HL-60/S4 treated with retinoic acid at 250 ng/mL for 4 days and 3 days (cell line): ENCODE measurements at regions not wholly inside any gene's neighbourhood (a gene's known extent, or its start where the extent isn't known, plus 50 kb on each side); places are given as distances from the start of the nearest gene placed in this dataset.

Experiments used
- in situ Hi-C: fragments of 300-500 bp; cut with MboI; formaldehyde crosslinking; loops from 2 replicates; pipeline ENCODE4 v1.7.0; 2022; ENCODE audit warnings: low sequenced_read_pairs

DNA sequence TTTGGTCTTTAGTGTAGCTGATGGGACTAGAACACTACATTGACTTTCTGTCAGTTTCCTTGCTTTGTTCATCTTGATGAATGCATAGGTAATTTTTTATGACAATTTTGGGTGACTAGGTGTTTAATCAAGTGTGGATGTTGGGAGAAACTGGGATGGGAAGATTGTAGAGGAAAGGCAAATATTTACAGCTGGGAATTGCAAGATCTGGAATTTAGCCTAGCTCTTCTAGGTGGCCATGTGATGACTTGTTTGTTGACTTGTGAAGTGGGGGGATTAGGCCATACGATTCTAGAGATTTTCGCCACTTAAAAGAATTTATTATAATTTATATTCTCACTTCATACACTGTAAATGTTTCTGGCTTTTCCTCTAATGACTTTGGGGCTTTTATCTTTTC, 480.3 kb upstream of the GOT2 start:
- in situ Hi-C loops, result loop anchor here (25.0 kb wide), 1 partner anchor 98 kb away; no protein-coding TSS in a partner anchor

DNA sequence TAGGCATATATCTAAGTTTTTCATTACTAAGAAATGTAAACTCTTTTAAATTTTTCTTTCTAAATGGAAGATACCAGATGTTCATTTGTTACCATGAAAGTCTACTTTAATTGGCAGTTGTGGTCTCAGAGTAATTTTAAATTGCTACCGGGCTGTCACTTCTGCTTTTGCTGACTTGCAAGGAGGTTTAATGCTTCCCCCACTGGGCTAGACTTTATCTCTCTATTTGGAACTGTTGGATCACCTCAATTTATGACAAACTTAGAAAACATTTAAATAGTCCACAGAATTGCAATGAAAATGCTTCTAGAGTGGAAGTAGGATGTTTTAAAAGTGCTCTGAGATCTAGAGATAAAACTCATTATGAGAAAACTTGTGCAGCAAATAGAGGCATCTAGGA, 479.8 kb upstream of the GOT2 start:
- in situ Hi-C loops, result loop anchor here (25.0 kb wide), 1 partner anchor 98 kb away; no protein-coding TSS in a partner anchor

DNA sequence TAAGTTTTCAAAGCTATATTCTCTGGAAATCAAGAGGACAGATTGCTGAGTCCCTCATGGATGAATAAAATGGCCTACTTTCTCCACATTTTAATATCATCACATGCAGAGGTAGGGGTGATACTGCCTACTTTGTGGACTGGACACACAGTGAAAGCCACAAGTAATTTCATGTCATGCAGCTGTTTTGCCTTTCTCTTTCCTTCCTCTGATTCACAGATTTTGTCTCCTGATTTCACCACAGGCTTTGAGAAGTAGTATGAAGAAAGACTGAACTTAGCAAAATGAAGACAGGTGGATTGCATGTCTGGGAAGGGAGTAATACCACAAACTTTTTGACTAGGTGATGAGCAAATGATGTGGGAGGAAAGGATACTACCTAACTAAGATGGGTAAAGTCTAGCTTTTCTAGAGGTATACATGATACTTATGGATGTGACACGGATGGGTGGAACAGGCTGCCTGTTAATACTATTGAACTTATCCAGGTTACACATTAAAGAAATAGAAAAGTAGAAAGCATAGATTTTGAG, 478.4 kb upstream of the GOT2 start:
- in situ Hi-C loops, result loop anchor here (25.0 kb wide), 1 partner anchor 100 kb away; no protein-coding TSS in a partner anchor

DNA sequence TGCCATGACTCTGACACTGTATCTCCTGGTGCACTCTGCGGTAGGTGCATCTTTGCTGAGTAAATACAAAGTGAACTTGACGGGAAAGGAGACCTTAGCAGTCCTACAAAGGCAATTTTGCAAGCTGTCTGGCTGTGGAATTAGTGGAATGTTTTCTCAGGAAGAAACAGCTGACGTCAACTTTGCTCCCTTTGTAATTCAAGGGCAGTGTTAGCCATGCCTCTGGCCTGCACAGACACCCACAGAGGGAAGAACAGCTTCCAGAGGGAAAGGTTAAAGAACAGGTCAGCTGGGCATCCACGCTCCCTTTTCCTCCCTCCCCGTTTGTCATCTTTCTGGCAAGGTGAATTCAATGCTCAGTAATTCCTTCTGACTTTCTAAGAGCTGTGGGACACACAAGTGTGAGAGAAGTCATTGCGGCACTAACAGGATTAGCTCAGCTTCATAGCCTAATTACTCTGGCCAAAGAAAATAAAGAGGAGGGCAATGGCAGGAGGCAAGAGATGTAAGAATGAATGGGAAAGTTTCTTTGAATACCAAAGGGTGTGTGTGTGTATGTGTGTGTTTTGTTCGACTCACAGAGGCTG, 476.9 kb upstream of the GOT2 start:
- in situ Hi-C loops, result loop anchor here (25.0 kb wide), 1 partner anchor 101 kb away; no protein-coding TSS in a partner anchor

DNA sequence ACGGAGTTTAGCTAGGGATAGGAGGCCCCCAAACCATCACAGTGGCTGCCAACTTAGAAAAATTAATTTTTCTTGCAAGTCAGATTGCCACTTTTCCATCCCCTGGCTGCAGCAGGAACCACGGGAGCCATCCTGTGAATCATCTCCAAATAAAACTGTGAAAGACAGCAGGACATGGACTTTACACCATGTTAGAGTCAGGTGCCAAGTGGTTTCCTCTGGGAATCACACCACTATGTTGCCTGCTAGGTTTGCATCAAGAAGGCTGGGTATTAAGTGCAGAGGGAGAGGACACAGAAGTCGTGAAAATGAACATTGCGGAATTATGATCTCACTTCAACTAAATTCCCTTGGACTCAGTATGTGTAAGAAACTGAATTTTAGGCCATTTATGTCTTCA, 471.3 kb upstream of the GOT2 start:
- in situ Hi-C loops, result loop anchor here (25.0 kb wide), 1 partner anchor 107 kb away; no protein-coding TSS in a partner anchor

DNA sequence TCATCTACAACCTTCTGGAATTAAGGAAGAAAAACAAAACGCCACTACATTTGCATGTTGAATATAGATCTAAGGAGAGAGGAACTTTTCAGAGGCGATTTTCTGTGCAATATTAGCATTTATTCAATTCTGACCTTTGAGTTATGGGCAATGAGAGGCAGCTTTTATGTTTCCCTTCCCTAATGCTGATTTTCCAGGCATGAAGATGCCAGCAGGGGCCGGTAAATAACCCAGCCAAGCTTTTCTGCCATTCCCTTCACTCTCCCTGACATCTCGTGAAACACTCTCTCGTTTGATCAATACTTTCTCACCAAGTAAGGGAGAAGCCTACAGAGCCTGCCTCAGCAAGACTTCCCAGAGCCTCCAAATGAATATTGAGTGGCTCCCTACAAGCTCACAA, 470.5 kb upstream of the GOT2 start:
- in situ Hi-C loops, result loop anchor here (25.0 kb wide), 1 partner anchor 108 kb away; no protein-coding TSS in a partner anchor

DNA sequence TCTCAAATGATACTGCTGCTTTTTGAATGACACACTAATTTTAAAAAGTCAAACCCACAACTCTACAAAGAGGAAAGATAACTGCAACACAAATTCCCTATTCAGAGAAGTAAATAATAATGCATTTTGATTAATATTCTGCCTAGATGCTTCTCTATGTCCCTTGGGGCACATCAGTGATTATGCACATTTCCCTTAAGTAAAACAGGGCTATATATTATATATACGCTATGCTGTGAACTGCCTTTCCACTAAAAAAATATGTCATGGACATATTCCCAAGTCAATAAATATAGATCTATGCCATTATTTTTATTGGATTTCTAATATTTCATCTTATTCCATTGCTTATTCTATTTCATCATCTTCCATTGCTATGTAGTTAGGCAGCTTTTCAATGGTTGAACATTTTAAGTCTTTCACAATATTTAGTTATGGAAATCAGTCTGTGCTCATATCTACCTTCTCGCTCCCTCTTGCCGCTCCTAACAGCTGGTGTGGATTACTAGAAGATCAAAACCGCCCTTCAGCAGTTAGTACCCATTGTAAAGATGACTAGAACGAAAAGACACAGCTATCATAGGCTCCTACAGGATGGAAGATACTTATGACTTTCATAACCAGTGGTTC, 468.2 kb upstream of the GOT2 start:
- in situ Hi-C loops, result loop anchor here (25.0 kb wide), 1 partner anchor 110 kb away; no protein-coding TSS in a partner anchor

DNA sequence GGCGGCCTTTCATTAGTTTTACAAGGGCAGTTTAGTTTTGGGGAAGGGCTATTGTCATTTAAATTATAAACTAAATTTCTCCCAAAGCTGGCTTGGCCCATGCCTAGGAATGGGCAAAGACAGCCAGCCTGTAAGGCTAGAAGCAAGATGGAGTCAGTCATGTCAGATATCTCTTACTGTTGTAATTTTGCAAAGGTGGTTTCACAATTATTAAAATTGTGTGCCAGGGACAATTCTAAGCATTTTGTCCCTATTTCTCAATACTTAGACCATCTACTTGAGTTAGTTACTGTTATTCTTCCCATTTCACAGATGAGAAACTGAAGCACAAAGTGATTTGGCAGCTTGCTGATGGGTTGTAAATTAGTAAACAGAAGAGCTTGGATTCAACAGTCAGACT, 467.7 kb upstream of the GOT2 start:
- in situ Hi-C loops, result loop anchor here (25.0 kb wide), 1 partner anchor 110 kb away; no protein-coding TSS in a partner anchor

DNA sequence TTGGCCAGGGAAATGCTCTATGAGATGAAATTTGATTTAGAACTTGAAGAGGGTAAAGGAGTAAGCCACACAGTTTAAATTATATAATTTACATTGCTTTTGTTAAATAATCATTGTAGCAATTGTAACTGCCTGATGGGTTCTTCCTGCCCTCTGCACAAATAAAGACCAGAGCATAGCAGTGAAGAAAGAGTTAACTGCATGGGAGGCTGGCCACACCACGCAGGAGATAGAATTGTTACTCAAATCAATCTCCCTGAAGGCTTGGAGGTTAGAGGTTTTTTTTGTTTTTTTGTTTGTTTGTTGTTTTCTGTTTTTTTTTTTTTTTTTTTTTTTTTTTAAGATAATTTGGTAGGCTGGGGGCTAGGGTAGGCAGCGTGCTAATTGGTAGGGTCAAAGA, 467.0 kb upstream of the GOT2 start:
- in situ Hi-C loops, result loop anchor here (25.0 kb wide), 1 partner anchor 111 kb away; no protein-coding TSS in a partner anchor

DNA sequence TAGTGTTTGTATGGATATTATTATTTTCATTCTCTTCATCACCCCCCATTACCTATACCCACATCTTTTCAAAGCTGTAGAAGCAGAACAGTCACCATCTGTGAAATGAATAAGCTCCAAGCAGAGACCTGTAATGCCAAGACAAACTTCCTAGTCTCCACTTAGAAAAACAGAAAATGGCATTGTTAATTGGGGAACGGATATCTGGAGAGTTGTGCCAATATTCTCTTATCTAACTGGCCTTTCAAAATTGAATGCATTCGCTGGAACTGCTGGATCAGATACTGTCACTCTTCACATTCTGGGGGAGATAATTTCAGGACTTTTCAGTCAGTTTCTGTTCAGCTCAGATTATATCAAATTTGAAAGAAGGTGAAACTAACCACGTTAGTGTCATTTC, 464.4 kb upstream of the GOT2 start:
- in situ Hi-C loops, result no loop called here

DNA sequence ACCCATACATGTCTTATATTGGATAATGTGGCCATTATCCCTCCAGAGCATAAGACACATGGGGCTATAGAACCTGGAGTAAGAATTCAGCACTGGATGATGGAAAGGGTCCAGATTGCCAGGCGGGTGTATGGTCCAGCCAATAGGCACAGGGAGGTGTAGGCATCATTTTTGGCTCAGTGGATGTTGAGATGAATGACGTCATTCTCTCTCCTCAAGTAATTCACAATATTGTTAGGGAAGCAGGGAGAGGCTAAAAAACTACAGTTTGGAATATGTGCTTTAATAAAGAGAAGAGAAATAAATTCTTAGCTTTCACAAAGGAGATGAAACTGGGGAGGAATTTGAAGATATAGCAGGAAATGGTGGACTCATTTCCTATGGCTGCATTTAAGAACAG, 461.1 kb upstream of the GOT2 start:
- in situ Hi-C loops, result no loop called here

DNA sequence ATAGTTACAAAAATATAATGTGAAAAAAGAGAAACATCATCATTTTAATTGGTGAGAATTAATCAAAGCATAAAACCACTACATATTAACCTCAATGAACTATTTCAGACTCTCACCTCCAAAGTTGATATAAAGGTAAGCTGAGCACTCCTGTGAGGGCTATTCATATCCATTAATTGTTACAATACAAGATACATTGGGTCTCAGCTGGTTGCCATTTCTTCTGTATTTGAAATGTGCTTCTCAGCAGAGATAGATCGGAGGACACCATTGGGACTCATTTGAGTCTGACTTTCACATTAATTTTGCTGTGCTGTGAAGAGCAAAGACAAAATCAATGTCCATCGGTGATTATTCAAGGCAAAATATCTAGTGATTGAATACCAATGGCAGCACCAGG, 459.5 kb upstream of the GOT2 start:
- in situ Hi-C loops, result no loop called here

DNA sequence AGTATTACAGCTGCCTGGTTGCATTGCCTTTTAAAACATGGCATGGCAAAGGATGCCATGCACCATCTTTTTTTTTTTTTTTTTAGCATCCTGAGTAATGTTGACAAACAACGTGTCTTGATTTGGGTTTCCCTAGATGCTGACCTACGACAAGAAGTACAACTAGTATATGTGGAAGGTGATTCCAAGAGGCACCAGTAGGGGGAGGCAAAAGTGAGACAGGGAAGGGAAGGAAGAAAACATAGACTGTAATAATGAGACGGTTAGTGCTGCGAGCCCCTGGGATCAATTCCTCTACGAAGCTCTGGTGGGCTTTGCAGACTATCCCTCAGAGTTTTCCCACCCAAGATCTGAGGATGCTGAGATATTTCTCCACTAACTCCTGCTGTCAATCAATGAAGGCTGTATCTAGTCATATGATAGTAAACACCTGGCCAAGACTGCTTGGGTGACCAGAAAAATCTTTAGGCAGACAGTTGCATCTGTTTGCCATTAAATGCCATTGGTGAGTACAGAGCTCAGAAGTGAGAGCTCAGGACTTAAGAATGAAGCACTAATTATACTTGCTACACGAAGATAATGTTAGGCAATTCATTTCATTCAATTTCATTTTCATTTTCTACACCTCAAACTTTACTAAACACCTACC, 458.6 kb upstream of the GOT2 start:
- in situ Hi-C loops, result no loop called here

DNA sequence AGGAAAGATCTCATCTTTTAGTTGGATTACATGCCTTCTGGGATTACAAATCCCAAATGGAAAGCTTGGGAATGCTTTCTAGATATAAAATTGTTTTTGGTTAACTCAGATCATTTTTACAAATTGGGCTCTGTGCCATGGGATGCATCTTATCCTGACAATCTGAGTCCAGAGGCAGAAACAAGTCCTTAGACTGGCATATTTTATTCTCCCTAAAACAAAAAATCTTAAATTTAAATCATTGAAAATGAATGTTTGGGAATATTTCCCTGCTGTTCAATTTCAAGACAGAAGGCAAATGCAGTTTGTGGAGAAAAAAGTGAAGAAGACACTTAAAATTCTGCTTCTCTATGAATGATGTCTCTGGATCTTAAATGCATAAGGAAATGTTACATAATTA, 456.6 kb upstream of the GOT2 start:
- in situ Hi-C loops, result no loop called here

DNA sequence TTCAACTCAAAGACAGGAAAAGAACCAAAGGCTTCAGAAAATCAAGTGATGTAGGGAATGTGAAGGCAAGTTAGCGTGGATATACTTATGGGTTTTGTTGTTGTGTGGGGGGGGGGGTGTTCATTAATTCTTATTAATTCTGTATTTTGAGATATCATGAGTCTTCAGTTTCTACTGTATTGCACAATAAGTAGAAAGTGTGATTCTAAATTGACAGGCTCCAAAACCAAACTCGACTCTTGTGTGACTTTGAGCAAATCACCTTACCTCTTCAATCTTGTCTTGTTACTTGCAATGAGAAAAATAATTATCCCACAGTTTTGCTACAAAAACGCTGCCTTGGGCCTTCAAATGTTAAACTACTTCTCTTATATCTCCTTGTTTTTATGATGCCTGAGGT, 453.9 kb upstream of the GOT2 start:
- in situ Hi-C loops, result no loop called here

DNA sequence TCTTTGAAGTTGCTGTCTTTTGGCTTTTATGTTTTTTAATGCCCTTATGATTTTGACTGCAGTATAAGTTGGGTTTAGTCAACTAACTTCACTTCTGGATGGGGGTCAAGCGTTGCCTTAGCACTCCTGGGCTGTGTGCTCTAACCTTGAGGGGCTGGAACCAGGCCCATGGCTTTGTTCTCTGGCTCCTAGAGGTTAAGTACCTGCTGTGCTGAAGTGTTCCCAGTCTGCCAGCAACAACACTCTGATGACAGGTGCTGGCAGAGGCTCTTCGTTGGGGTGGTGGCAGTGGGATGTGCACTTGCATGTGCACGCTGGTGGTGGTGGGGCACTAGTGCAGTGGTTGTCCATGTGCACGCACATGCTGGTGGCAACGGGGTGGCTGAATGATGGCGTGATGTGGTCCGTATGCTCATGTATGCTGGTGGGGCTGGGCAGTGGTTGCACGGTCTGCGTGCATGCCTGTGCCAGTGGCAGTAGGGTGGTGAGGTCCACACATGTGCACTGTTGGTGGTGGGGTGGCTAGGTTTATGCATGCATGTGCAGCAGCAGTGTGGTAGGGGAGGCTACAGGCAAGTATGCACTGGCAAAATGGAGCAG, 447.8 kb upstream of the GOT2 start:
- in situ Hi-C loops, result no loop called here

DNA sequence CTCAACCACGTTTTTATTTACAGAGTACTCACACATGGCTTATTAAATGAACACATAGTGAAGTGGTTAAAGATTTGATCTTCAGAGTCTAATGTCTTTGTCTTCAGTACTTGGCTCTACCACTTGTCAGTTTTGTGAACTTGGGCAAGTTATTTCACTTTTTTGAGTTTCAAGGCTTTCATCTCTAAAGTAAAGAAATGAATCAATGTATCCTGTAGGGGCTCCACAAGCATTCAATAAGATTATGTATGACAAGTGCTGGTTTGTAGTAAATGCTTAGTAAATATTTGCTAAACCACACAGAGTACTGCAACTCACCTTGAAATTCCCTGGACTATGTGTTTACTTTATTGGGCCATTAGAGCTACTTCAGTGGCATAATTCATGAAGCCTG, 446.0 kb upstream of the GOT2 start:
- in situ Hi-C loops, result no loop called here

DNA sequence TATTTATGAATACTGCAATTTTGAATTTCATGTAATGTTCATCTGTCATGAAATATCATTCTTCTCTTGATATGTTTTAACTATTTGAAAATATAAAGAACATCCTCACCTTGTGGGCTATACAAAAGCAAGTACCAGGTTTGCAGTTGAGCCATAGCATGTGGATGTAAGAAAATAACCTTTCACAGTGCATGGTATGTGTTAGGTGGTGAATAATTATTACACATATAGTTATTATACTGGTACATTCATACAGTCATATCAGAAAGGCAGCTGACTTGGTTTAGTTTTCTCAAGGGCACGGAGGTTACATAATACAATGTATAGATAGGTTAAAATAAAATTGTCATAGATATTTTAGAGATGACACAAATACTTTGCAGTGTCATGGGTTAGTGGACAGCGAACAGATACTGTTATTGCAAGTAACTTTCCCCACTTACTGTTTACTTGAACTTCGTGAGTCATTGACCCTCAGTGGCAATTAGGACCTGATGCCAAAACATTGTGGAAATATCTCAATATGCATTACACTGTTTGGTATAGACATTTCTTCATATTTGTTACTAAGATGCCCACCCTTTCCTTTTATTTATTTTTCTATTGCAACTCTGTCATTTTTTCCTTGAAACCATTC, 445.4 kb upstream of the GOT2 start:
- in situ Hi-C loops, result no loop called here

DNA sequence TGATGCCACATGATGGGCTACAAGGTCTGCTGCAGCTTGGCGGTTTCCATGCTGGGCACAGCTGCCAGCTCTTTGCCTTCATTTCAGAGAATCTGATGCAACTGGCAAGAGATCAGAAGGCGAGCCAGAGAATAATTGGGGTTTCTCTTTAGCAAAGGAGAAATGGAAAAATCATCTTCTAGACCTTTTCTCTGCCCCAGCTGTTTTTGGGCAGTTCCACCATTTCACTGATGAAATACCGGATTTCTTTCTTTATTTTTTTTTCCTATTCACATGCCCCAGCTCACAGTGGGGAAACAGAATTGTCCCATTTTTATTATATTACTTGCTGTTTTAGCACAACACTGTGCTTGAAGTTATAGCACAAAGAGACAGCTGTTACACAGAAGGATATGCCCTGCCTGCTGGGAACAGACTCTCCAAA, 439.3 kb upstream of the GOT2 start:
- in situ Hi-C loops, result no loop called here

DNA sequence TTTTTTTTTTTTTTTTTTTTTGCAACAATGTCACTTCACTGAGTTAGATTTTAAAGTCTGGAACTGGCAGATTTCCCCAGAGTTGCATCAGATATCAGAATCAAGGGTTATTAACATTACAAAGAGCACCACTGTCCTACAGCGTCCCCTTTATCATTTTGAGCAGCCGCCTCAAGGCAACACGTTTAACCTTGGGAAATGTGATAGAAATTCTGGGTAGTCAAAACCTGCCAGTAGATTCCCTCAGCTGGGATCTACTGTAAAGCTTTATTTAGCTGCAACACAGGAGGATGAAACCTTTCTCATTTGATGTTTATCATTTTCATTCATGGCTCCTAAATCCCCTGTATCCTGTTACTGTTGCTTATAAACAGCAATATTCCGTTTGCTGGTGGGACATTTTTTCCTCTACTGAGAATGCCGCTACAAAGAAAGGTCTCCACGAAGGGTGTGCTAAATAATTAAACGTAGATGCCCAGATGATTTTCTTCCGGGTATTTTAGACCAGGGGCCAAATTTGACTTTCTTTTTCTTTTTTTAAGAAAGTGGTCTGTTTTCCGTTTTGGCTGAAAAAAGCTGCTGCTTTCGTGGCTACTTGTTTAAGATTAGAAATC, 436.1 kb upstream of the GOT2 start:
- in situ Hi-C loops, result no loop called here
